Lung (tissue), 11 donors: ENCODE measurements at regions not wholly inside any gene's neighbourhood (a gene's known extent, or its start where the extent isn't known, plus 50 kb on each side); places are given as distances from the start of the nearest gene placed in this dataset.
A peak's percentile ranks its signal among the peaks of the same experiment; 100 is the strongest.

Experiments used
- ATAC-seq: fragments of 200-7000 bp; cut with Tn5 transposase; one replicate; pipeline ENCODE4 v1.9.1; 2020; ENCODE audit warnings: moderate number of reproducible peaks; ENCODE audit not compliant: insufficient read depth, low FRiP score
- DNase-seq, 3 donors: peaks; one replicate each; pipeline ENCODE4 v3.0.0-alpha.2; 2013 to 2017
- H3K27ac ChIP-seq, 2 donors: one replicate each; pipeline ENCODE4 v1.5.1; 2013; ENCODE audit warnings: mild to moderate bottlenecking in 2 of 2, moderate library complexity in 2 of 2, control low read depth in 1 of 2, inconsistent platforms in 1 of 2, low read depth in 1 of 2, low read length in 1 of 2
- H3K27me3 ChIP-seq, 3 donors: one replicate each; pipeline ENCODE4 v1.5.1; 2013; ENCODE audit warnings: low read length in 2 of 3; ENCODE audit not compliant: control insufficient read depth in 3 of 3, insufficient read depth in 3 of 3
- H3K36me3 ChIP-seq, 4 donors: one replicate each; pipeline ENCODE4 v1.5.1; 2013; ENCODE audit warnings: low read length in 4 of 4, mild to moderate bottlenecking in 1 of 4, moderate library complexity in 1 of 4; ENCODE audit not compliant: control insufficient read depth in 4 of 4, insufficient read depth in 4 of 4
- H3K4me1 ChIP-seq, 5 donors: one replicate each; pipeline ENCODE4 v1.5.1; 2013; ENCODE audit warnings: low read length in 5 of 5, mild to moderate bottlenecking in 2 of 5, moderate library complexity in 1 of 5; ENCODE audit not compliant: control insufficient read depth in 5 of 5, insufficient read depth in 5 of 5
- H3K4me3 ChIP-seq: one replicate; pipeline ENCODE4 v1.5.1; 2013; ENCODE audit warnings: mild to moderate bottlenecking, control low read depth, moderate library complexity
- H3K9ac ChIP-seq, 2 donors: one replicate each; pipeline ENCODE4 v1.5.1; 2013; ENCODE audit warnings: low read length in 2 of 2, control low read depth in 1 of 2; ENCODE audit not compliant: insufficient read depth in 1 of 2
- H3K9me3 ChIP-seq, 4 donors: one replicate each; pipeline ENCODE4 v1.5.1; 2013; ENCODE audit warnings: low read length in 3 of 4, mild to moderate bottlenecking in 1 of 4, moderate library complexity in 1 of 4; ENCODE audit not compliant: control insufficient read depth in 4 of 4, insufficient read depth in 3 of 4
- CTCF ChIP-seq: IDR thresholded peaks from 2 replicates; pipeline ENCODE4 v1.5.1; 2012; ENCODE audit warnings: mild to moderate bottlenecking; ENCODE audit errors: control extremely low read depth, extremely low read depth
- WGBS, 2 donors: extraction: QIAGEN DNeasy Blood & Tissue Kit; methylation state at CpG; one replicate each; pipeline ENCODE4 v1.1.7; 2013; 5-methylcytosine and 5-hydroxymethylcytosine counted together
- donor health status: control.
- donor health status: control.
- donor health status: Bipolar disorder and iron deficiency.
- donor health status: healthy.
- donor health status: DM: yes; HTN: yes; CAD: no.

- Histone ChIP-seq H3K27ac (no peak overlapping the region), H3K9ac (no peak overlapping the region), H3K4me3 (no peak overlapping the region), H3K36me3 (no peaks in the 10 kb centered on the region), H3K4me1 (no peaks in the 10 kb centered on the region), H3K9me3 (peaks cover 0 to 8% (median 3%) of the 10 kb centered on the region in 4 donors), H3K27me3 (no peaks in the 10 kb centered on the region)
- 46 to 79% methylated on average over 5 of the region's 5 CpGs for WGBS, 2 donors
- DNase-seq (peak; percentile 21 to 50 (median 22)), ATAC-seq (no peak)
- no peak for TF ChIP-seq CTCF
Observed at GRCh38 chr14:43449291-43449690, 1057.8 kb downstream of the FSCB start.

GRCh38 chr14:43438056-43438455 lies 1069.0 kb downstream of the FSCB start:
- H3K27ac ChIP-seq = no peak overlapping the region
- H3K9me3 ChIP-seq = peaks cover 0 to 3% (median 0%) of the 10 kb centered on the region in 4 donors
- DNase-seq = no peak
- H3K36me3 ChIP-seq = no peaks in the 10 kb centered on the region
- WGBS, 2 donors = 51 to 59% methylated on average over 3 of the region's 3 CpGs
- H3K27me3 ChIP-seq = no peaks in the 10 kb centered on the region
- no peak for TF ChIP-seq CTCF
- peaks cover 0 to 1% (median 0%) of the 10 kb centered on the region in 5 donors for H3K4me1 ChIP-seq
- no peak overlapping the region for H3K4me3 ChIP-seq
- H3K9ac ChIP-seq = no peak overlapping the region
- no peak for ATAC-seq

- Histone ChIP-seq H3K27ac (no peak overlapping the region), H3K9ac (no peak overlapping the region), H3K9me3 (peaks cover 0 to 5% (median under 1%) of the 10 kb centered on the region in 4 donors), H3K36me3 (no peaks in the 10 kb centered on the region), H3K27me3 (no peaks in the 10 kb centered on the region), H3K4me3 (no peak overlapping the region), H3K4me1 (no peaks in the 10 kb centered on the region)
- no peak for DNase-seq
- no peak for ATAC-seq
- 37 to 58% methylated on average over 4 of the region's 4 CpGs for WGBS, 2 donors
- TF ChIP-seq CTCF = no peak
Observed at GRCh38 chr14:43418324-43418723, 1088.8 kb downstream of the FSCB start.

- Histone ChIP-seq H3K27me3 (no peaks in the 10 kb centered on the region), H3K9me3 (peaks cover 0 to 5% (median 0%) of the 10 kb centered on the region in 4 donors), H3K4me3 (no peak overlapping the region), H3K36me3 (no peaks in the 10 kb centered on the region), H3K4me1 (peaks cover 0 to 12% (median 0%) of the 10 kb centered on the region in 5 donors), H3K9ac (no peak overlapping the region), H3K27ac (no peak overlapping the region)
- ATAC-seq (no peak), DNase-seq (peak in 1 of 3 donors; percentile 8)
- 72 to 78% methylated on average over 2 of the region's 2 CpGs for WGBS, 2 donors
- TF ChIP-seq CTCF = no peak
Observed at GRCh38 chr14:43413084-43413483, 1094.0 kb downstream of the FSCB start.
